HG02973 (cell line): ENCODE measurements at regions not wholly inside any gene's neighbourhood (a gene's known extent, or its start where the extent isn't known, plus 50 kb on each side); places are given as distances from the start of the nearest gene placed in this dataset.
A peak's percentile ranks its signal among the peaks of the same experiment; 100 is the strongest.

Experiments used
- ATAC-seq: cut with Tn5 transposase; IDR thresholded peaks from one replicate; pipeline ENCODE4 v1.9.1; 2021; ENCODE audit warnings: moderate library complexity; ENCODE audit not compliant: unreplicated experiment

DNA sequence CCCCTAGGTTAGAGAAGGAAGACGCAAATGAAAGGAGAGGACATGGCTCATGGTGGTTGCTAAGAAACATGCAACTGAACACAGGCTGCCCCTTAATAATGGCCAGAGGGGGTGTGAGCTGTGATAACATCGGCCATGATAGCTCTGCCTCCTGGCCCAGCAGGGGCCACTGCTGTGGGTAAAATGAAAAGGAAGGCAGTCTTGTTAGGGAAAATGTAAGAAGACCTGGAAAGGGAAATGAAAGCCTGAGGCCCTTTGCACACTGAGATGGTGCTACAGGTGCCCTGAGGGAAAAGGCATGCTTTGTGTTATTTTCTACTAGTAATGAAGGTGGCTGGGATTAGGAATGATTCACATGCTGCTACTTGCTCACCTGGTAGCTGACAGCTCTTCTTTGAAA is 123.6 kb upstream of the MID1 start:
- ATAC-seq, result no peak

DNA sequence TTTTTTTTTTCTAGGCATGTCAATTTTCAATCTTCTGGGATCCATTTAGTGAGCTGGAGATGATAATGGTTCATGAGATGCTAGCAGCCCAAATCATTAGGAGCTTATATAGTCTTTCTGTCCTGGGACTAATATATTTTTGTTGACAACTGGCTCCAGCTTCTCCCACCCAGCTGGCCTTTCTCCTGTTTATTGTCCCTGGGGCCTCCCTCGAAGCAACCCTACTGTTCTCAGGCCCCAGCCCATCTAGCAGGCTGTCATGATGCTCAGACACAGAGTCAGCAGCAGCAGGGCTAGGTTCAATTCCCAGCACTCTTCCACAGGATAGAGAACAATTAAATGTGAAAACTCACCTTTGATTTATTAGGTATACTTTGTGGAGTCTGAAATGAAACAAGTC is 127.6 kb upstream of the MID1 start:
- ATAC-seq, result no peak

DNA sequence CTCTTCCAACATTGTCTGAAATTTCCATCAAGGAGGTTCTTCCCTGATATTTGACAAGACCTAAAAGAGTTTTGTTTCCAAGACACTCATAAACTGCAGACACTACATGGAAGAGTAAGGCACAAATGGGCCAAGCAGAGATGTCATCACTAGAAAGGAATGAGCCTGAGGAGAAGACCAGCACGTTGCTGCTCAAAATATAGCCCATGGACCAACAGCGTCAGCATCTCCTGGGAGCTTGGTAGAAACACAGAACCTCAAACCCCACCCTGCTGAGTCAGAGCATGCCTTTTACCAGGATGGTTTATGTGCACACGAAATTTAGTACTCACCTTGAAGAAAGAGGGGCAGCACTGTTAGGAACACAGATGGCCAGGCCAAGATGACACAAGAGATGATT is 128.7 kb upstream of the MID1 start:
- ATAC-seq, result no peak

DNA sequence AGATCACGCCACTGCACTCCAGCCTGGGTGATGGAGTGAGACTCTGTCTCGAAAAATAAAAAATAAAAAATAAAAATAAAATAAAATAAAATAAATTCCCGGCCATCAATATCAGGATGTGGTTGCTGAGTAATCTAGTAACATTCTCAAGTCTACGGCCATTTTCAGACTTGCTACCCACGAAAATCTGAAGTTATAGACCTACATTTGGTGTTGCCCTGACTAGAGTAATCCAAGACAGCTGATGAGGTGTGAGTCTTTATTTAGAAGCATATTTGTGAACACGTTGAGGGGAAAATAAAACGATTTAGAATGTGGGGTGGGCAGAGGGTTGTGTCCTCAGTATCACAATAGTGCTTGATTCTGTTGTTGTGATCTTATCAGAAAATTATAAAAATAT is 130.2 kb upstream of the MID1 start:
- no peak for ATAC-seq

DNA sequence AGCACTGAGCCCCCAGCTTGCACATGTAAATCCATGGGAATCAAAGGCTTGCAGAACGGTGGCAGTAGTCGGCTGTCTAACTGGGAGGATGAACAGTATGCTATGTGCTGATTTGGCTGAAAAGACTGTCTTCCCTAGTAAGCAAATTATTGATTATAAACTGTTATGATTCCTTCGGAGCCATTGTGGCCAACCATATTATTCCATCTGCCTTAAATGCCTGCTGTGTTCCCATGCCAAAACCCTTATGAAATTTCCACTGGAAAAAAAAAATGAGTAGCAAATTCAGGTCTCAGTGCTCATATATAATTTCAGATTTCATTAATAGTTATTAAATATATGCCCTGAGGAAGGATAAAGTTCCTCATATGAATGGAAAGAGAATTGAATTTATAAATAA is 132.7 kb upstream of the MID1 start:
- no peak for ATAC-seq

DNA sequence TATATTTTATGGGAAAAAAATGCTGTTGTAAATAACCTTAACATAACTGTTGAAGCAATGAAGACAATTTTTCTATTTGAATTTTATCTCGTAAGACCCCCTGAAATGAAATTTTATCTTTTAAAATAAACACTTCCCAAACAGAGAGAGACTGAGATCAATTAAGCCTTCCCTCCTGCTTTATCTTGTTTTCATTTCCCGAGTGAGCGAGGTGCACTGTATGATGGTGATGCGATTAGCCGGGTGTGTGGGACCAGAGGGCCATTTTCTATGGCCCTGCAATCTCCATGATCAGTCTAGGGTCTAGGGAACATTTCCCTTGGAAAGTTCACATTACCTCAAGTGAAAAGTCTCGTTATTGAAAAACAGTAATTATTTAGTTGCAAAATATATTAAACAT is 134.1 kb upstream of the MID1 start:
- ATAC-seq, result no peak

DNA sequence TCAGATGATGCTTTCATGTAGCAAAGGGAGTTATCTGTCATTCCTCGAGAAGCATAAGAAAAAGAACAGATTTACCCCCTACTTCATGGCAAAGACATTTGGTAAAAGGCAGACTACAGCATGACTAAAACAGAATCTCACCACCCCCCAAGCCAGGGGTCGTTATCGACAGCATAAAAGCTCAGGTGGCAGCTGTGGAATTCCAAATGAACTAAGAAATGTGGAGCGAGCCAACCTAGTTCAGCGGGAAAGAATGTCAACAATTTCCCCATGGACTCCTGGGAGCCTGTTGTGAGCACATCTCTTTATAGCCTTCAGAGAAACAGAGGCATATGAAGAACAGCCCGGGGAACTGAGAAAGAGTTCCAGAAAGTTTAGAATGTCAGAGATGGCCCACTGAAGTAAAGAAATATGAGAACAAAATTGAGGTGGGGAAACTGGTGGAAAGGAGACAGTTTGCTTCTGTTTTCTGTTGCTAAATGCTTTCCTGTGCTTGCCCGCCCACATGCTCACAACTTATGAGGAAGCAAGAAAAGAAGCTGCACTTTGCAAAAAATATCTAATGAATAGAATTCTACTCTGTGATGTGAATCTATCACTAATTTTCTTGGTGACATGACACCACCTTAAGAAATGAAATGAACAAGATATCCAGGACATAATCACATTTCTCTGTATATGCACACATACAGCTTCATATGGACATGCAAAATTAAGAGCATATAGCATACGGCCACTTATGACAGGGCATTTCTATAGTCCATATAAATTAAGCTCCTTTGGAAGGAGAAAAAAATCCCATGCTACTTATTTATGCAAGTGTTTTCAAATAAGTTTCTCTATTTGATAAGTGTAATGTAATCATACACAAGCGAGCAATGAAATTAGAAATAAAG is 135.3 kb upstream of the MID1 start:
- ATAC-seq, result no peak

DNA sequence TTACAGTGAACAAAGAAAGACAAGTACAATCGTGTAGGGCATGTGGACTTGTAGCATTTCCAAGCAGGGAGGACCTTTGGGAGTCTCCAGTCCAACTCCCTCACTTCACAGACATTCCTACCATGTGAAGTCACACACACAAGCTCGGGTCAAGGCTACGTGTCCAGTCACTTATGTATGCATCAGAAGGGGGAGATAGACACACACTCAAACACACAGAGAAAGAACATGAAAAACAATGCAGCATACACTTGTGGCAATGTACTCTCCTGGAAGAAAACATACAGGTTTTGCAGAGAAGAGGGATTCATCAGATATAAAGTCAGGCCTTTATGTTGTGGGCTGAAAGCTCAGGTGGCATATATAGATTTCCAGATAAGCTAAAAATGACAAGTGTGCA is 136.1 kb upstream of the MID1 start:
- ATAC-seq, result no peak

DNA sequence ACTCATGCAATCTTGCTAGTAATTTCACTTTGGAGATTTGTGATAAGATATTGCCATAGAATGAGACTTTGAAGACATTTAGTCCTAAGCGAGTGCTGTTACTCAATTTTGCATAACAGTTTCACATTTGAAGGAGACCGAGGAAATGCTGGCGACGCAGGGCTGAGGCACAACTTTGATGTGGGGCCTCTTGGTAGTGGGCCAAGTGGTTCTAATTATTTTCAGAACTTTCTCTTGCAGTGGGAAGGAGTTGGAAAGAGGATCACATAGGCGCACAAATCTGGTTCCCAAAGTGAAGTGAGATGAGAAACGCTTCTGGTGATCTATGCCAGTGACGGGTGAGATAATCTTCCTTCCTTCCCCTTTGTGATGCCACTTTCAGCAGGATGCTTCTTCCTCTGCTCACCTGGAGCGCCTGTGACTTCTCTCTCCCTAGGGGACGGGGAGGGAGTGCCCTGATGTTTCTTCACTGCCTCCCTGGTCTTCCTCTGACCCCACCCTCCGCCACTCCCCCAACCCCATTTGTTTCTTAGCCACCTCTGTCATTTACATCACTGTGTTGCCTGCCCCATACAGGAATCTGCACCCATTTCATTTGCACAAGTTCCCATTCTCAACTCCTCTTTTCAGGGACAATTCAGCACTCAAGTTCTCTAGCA is 138.9 kb upstream of the MID1 start:
- ATAC-seq, result no peak

DNA sequence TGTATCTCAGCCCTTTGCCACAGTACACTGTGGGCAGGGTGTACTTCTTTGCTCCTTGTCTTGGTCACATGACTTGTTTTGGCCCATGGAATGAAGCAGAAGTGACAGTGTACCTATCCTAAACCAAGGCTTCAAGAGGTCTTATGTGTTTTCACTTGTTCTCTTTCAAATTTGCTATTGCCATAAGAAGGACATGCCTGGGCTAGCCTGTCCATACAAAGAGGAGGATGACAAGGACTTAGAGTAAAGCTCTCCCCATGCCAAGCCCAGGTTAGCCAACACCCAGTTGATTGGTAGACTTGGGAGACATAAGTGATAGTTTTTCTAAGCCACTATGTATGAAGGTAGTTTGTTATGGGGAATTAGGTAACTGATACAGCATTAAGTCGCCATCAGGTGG is 141.1 kb upstream of the MID1 start:
- ATAC-seq, result no peak

DNA sequence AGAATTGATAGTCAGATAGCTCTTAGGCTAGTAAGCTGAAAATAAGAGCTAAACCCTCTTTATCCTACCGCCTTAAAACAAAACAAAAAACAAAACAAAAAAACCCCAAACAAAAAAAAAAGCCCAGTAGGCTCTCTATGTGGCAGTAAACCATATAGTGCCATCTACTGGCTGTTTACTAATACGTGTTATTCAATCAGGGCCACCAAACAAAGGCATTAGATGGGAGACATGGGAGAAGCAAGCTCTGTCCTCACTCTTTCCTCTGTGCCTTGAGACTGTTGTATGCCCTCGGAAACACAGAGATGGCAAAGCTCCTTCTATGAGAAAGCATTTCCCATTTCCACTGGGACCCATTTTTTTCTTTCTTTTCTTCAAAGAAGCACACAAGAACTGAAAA is 148.8 kb upstream of the MID1 start:
- ATAC-seq, result peak; percentile 70

DNA sequence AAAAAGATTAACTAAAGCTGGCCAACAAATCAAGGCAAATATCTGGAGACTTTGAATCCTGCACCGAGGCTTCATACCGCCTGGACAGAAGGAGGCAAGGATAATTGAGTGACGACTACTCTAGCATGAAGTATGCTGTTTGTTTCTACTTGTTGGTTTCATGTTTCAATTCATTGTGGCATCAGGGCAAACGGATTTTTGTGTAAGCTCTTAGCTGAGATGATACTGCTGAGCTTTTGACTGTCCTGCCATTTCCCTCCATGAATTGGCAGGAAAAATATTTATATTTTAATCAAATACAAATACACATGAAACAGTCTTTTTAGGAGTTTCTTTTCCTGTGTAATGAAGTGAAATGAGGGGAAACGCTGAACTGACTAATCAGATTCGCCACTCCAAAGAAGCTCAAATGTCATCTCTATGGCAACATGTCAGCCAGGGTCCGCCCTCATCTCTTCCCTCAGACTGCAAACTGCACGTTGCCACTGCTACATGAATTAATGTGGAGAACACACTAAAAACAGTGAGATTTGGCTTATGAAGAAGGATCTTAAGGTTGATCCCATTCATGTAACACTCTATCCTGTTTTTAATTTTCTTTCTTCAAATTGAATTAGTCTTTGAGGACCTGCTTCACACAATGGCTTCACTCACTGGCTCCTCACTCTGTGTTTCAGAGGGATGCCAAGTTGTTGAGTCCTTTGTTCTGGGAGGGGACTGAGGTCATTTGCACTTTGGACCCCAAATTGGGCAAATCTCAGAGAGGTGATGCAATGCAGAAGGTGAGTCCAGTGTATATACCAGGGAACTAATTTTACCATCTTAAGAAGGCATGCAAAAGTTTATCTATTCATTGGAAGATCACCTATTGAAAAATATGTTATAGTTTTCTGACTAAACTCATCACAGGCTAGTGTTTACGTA is 149.6 kb upstream of the MID1 start:
- ATAC-seq, result no peak

DNA sequence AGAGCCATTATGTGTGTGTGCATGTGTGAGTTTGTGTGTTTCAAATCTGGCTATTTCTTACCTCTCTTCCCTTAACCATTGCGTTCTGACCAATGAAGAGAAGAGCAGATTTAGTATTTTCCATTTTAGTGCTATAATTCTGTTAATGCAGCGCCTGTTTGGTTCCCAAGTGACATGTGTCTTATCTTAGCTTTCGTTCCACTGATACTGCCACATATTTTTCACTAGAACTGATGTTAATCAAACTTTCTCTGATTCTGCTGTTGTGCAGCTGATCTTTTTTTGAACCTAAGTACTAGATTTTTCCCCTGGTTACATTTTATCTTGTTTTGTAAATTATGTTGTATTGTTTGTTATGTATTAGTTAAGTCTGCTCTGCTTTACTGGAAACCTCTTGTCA is 152.9 kb upstream of the MID1 start:
- no peak for ATAC-seq

DNA sequence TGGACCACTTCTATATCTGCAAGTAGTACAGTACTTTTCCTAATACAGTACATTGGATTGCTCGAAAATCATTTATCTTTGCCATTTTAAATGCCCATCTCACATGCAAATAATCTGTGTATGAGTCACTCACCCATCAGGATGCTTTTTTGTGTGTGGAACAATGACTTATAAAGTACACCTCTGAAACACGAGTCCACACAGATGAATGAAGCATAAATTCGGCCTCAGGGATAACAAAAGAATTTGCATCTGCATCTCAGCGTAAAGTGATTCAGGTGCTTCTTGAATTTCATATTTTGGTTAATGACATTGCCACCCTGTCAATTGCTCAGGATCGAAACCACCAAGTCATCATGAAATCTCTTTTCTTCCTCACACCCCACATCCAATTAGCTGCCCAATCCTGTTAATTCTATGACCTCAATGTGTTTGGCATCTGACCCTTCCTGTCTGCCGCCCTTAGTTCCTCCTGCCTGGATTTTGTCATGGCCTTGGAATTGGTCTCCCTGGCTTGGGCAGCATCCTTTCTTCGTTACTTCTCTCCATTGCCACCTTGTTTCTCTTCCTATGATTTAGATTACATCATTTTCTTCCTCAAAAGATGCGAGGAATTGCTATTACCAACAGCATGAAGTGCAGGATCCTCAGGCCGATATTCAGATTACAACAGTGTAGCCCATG is 161.6 kb upstream of the MID1 start:
- ATAC-seq, result no peak

DNA sequence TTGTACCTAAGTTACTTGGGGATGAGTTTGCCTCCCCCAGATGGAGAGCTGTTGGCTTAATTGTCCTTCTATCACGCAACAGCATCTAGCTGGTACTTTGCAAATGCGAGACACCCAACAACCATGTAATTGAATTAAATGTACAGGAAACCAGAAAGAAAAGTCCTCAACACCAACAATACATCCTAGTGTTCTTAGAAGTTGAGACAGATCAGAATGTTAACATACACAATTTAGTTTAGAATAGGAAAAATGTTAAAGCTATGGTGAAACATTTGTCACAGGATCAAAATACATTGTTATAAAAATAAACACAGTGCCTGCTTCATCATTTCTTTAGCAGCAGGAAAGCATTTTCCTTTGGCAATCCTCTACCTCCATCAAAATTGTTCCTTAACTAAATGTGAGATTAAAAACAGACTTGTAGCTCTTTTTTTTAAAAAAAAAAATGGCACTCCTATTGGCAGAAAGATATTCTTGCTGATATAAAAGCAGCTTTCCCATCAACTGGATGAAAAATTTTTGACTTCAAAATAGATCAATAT is 163.1 kb upstream of the MID1 start:
- no peak for ATAC-seq

DNA sequence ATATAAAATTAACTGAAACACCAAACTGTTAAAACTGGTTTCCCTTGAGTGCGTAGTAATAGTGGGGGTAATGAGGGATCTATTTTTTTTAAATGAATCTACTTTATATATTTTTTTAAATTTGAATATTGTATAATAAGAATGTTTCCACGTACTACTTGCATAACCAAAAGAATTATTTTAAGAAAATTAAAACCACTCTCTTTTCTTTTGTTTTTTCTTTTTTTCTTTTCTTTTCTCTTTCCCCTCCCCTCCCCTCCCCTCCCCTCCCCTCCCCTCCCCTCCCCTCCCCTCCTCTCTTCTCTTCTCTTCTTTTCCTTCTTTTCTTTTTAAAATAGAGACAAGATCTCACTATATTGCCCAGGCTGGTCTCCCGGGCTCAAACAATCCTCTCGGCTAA is 166.9 kb upstream of the MID1 start:
- ATAC-seq, result no peak

DNA sequence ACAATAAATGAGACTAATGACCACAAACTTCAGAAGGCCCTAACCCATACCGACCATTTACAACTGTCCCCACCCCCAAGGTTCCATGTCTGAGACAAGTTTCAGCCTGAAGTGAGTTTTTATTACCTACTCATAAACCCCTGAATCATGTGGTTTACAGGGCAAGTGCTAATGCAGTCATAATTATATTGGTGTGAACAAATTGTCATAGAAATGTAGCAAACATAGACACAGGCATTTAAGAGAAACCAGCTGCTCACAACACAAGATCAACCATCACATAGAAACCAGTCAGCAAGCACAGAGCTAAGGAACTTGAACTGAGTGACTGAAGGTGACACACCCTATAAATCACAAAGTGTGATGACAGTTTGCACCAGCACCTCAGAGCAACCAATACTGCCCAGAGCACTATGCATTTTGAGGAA is 173.8 kb upstream of the MID1 start:
- no peak for ATAC-seq

DNA sequence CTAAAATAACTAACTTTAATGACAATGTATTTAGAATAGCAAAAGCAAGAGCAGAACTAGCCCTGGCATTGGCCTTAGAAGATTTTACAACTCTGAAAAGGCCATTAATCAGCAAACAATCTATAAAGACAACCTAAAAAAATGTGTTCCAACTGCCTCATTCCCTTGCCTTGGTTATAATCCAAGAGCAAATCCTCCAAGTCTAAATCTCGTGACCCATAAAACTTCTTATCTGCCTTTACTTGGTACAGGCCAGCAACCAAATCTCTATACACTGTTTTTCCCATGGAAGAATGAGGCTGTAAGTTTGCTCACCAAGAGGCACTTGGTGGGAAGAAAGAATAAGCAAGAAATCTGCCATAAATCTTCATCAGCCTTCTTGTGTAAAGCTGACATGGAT is 175.3 kb upstream of the MID1 start:
- no peak for ATAC-seq

DNA sequence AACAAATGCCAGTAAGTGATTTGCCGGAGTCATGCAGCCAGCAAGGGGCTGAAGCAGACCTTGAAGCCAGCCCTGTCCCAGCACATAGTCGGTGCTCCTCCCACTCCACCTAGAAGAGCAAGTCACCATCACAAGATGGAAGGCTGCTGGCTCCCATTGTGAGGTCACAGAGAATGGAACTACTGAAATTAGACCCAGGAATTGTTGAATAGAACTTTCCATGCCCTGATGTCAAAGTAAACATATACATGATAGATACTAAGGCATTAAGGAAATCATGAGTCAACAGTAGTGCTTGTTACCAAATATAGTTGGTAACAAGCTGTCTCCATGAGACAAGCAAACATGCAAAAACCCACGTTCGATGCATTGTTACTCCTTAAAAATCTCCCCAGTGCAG is 177.1 kb upstream of the MID1 start:
- no peak for ATAC-seq

DNA sequence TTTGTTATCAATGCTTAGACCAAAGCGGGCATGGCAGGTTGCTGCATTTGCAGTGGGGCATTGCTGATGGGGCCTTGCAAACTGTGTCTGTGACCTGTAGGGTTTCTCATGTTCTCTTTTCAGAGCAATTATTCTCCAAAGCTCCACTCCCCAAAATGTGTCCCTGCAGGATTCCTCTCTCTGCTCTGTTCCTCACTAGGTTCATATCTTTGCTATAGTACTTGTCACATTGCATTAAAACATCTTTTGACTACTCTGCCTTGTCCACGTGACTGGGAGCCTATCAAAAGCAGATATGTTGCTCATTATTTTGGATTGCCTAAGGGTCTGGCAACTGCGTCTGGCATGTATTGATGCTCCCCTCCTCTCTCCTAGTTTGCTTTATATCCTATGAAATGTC is 177.7 kb upstream of the MID1 start:
- ATAC-seq, result no peak

DNA sequence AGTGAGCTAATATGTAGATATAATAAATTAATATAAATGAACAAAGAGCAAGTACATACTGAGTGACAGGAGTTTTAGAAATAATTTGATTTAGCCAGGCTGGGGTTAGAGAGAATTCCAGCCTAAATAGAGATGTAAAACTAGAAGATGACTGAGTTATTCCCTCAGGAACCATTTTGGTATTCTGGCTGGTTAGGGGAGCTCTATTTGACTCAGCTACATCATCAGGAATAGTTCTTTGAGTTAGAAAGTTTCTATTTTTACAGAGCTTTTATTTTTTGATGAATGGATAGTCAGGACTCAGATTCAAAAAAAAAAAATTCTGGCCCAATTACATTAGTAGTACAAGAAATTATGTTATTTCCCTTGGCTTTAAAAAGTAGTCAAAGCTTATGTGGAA is 180.4 kb upstream of the MID1 start:
- ATAC-seq, result no peak
